ENCODE measurements at regions not wholly inside any gene's neighbourhood (a gene's known extent, or its start where the extent isn't known, plus 50 kb on each side); places are given as distances from the start of the nearest gene placed in this dataset.

DNA sequence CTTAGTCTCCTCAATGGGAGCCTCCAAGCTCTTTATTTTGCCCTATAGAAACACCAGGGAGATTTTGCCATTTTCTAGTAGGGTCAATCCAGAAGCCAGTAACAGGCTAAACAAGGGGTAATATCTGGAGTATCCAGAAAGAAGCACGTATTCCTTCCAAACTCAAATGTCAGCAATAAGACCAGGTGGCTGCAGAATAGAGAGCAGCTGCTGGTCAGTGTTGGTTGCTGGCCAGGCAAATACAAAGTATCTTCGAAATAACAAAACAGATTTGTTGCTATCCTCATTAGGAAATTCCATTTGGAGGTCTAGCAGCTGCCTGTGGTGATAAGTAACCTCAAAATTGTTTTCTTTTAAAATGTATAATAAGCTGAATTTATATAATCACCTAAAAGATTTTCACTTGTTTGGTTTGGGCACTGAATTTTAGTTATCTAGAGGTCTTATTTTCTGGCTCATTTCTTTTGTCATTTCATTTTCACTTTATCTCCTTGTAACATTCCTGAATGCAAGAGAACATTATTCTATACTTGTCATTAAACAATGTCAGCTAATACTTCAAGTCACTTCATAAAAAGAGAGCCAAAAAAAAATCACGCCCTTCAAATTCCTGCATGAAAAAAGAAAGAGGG lies 320.6 kb downstream of the DTHD1 start:
- TF ChIP-seq POLR2A (IDR thresholded peaks at IDR 0.05), result no peak
- TF ChIP-seq, protein P1, sequence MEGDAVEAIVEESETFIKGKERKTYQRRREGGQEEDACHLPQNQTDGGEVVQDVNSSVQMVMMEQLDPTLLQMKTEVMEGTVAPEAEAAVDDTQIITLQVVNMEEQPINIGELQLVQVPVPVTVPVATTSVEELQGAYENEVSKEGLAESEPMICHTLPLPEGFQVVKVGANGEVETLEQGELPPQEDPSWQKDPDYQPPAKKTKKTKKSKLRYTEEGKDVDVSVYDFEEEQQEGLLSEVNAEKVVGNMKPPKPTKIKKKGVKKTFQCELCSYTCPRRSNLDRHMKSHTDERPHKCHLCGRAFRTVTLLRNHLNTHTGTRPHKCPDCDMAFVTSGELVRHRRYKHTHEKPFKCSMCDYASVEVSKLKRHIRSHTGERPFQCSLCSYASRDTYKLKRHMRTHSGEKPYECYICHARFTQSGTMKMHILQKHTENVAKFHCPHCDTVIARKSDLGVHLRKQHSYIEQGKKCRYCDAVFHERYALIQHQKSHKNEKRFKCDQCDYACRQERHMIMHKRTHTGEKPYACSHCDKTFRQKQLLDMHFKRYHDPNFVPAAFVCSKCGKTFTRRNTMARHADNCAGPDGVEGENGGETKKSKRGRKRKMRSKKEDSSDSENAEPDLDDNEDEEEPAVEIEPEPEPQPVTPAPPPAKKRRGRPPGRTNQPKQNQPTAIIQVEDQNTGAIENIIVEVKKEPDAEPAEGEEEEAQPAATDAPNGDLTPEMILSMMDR (IDR thresholded peaks at IDR 0.05), result no peak
